IgD-negative memory B cell (primary cell): ENCODE measurements at regions not wholly inside any gene's neighbourhood (a gene's known extent, or its start where the extent isn't known, plus 50 kb on each side); places are given as distances from the start of the nearest gene placed in this dataset.

ENCODE experiments used
- H3K27ac Mint-ChIP-seq, 3 donors: one replicate each; pipeline ENCODE4 v1.8.0; 2020 to 2022; ENCODE audit warnings: mild to moderate bottlenecking in 3 of 3, mixed read lengths in 3 of 3, moderate library complexity in 1 of 3
- H3K27me3 Mint-ChIP-seq: one replicate; pipeline ENCODE4 v1.8.0; 2021; ENCODE audit warnings: mixed read lengths
- H3K36me3 Mint-ChIP-seq: one replicate; pipeline ENCODE4 v1.8.0; 2020; ENCODE audit warnings: mild to moderate bottlenecking, mixed read lengths
- H3K4me1 Mint-ChIP-seq, 3 donors: one replicate each; pipeline ENCODE4 v1.8.0; 2020 to 2022; ENCODE audit warnings: mixed read lengths in 3 of 3, mild to moderate bottlenecking in 1 of 3
- H3K4me3 Mint-ChIP-seq, 4 donors: one replicate each; pipeline ENCODE4 v1.8.0; 2020 to 2022; ENCODE audit warnings: mild to moderate bottlenecking in 4 of 4, mixed read lengths in 4 of 4, moderate library complexity in 3 of 4
- H3K9me3 Mint-ChIP-seq, 3 donors: one replicate each; pipeline ENCODE4 v1.8.0; 2020 to 2021; ENCODE audit warnings: mixed read lengths in 3 of 3, mild to moderate bottlenecking in 1 of 3

GRCh38 chr1:56310945-56311344, 268.4 kb downstream of the PLPP3 start:
- H3K4me3 Mint-ChIP-seq, result no peak overlapping the region
- no peak overlapping the region for H3K27ac Mint-ChIP-seq
- H3K27me3 Mint-ChIP-seq, result peaks cover 4% of the 10 kb centered on the region
- peaks cover 2% of the 10 kb centered on the region for H3K36me3 Mint-ChIP-seq
- H3K4me1 Mint-ChIP-seq, result peaks cover 0 to 3% (median 0%) of the 10 kb centered on the region in 3 donors
- peaks cover 0 to 7% (median 2%) of the 10 kb centered on the region in 3 donors for H3K9me3 Mint-ChIP-seq

- Mint-ChIP-seq H3K4me3 (no peak overlapping the region), H3K36me3 (peaks cover 2% of the 10 kb centered on the region), H3K27ac (no peak overlapping the region), H3K9me3 (peaks cover 0 to 7% (median 2%) of the 10 kb centered on the region in 3 donors), H3K27me3 (peaks cover 4% of the 10 kb centered on the region), H3K4me1 (peaks cover 0 to 3% (median 0%) of the 10 kb centered on the region in 3 donors)
Measured at GRCh38 chr1:56309065-56309464, 270.3 kb downstream of the PLPP3 start.

- peaks cover 0 to 7% (median 2%) of the 10 kb centered on the region in 3 donors for H3K9me3 Mint-ChIP-seq
- H3K27ac Mint-ChIP-seq, result no peak overlapping the region
- no peaks in the 10 kb centered on the region for H3K4me1 Mint-ChIP-seq
- peaks cover 2% of the 10 kb centered on the region for H3K36me3 Mint-ChIP-seq
- H3K27me3 Mint-ChIP-seq, result peaks cover under 1% of the 10 kb centered on the region
- no peak overlapping the region for H3K4me3 Mint-ChIP-seq
Measured at GRCh38 chr1:56304975-56305374, 274.4 kb downstream of the PLPP3 start.

- Mint-ChIP-seq H3K27me3 (no peaks in the 10 kb centered on the region), H3K4me3 (no peak overlapping the region), H3K9me3 (peaks cover 0 to 7% (median 2%) of the 10 kb centered on the region in 3 donors), H3K27ac (no peak overlapping the region), H3K4me1 (no peaks in the 10 kb centered on the region), H3K36me3 (peaks cover 2% of the 10 kb centered on the region)
Measured at GRCh38 chr1:56303805-56304204, 275.6 kb downstream of the PLPP3 start.

- peaks cover 0 to 3% (median 0%) of the 10 kb centered on the region in 3 donors for H3K9me3 Mint-ChIP-seq
- H3K27me3 Mint-ChIP-seq, result no peaks in the 10 kb centered on the region
- H3K36me3 Mint-ChIP-seq, result no peaks in the 10 kb centered on the region
- no peaks in the 10 kb centered on the region for H3K4me1 Mint-ChIP-seq
- no peak overlapping the region for H3K4me3 Mint-ChIP-seq
- no peak overlapping the region for H3K27ac Mint-ChIP-seq
Measured at GRCh38 chr1:56302878-56303277, 276.5 kb downstream of the PLPP3 start.

GRCh38 chr1:56301791-56302190, 277.6 kb downstream of the PLPP3 start:
- Mint-ChIP-seq H3K27me3 (no peaks in the 10 kb centered on the region), H3K4me1 (peaks cover 0 to 3% (median 0%) of the 10 kb centered on the region in 3 donors), H3K36me3 (no peaks in the 10 kb centered on the region), H3K9me3 (no peaks in the 10 kb centered on the region), H3K27ac (no peak overlapping the region), H3K4me3 (no peak overlapping the region)

- Mint-ChIP-seq H3K36me3 (no peaks in the 10 kb centered on the region), H3K27ac (no peak overlapping the region), H3K9me3 (no peaks in the 10 kb centered on the region), H3K4me3 (no peak overlapping the region), H3K27me3 (no peaks in the 10 kb centered on the region), H3K4me1 (peaks cover 0 to 13% (median 0%) of the 10 kb centered on the region in 3 donors)
Measured at GRCh38 chr1:56300836-56301235, 278.5 kb downstream of the PLPP3 start.

- no peaks in the 10 kb centered on the region for H3K27me3 Mint-ChIP-seq
- H3K36me3 Mint-ChIP-seq, result peaks cover 2% of the 10 kb centered on the region
- peaks cover 0 to 17% (median 0%) of the 10 kb centered on the region in 3 donors for H3K4me1 Mint-ChIP-seq
- peak overlapping the region in 1 of 3 donors; percentile 30 for H3K27ac Mint-ChIP-seq
- H3K9me3 Mint-ChIP-seq, result peaks cover 0 to 4% (median 0%) of the 10 kb centered on the region in 3 donors
- no peak overlapping the region for H3K4me3 Mint-ChIP-seq
Measured at GRCh38 chr1:56298866-56299265, 280.5 kb downstream of the PLPP3 start.

GRCh38 chr1:56297904-56298303, 281.5 kb downstream of the PLPP3 start:
- Mint-ChIP-seq H3K27me3 (no peaks in the 10 kb centered on the region), H3K4me1 (peaks cover 0 to 17% (median 0%) of the 10 kb centered on the region in 3 donors), H3K4me3 (no peak overlapping the region), H3K9me3 (peaks cover 0 to 4% (median 0%) of the 10 kb centered on the region in 3 donors), H3K27ac (no peak overlapping the region), H3K36me3 (peaks cover 2% of the 10 kb centered on the region)

- Mint-ChIP-seq H3K9me3 (peaks cover 0 to 4% (median 0%) of the 10 kb centered on the region in 3 donors), H3K27me3 (no peaks in the 10 kb centered on the region), H3K27ac (no peak overlapping the region), H3K4me3 (no peak overlapping the region), H3K4me1 (peaks cover 0 to 17% (median 0%) of the 10 kb centered on the region in 3 donors), H3K36me3 (peaks cover 2% of the 10 kb centered on the region)
Measured at GRCh38 chr1:56297208-56297607, 282.2 kb downstream of the PLPP3 start.

GRCh38 chr1:56295949-56296929, 283.1 kb downstream of the PLPP3 start:
- H3K27ac Mint-ChIP-seq, result peak overlapping the region in 1 of 3 donors; percentile 36
- H3K9me3 Mint-ChIP-seq, result peaks cover 0 to 4% (median 0%) of the 10 kb centered on the region in 3 donors
- H3K4me3 Mint-ChIP-seq, result peak overlapping the region in 1 of 4 donors; percentile 5
- peaks cover 2% of the 10 kb centered on the region for H3K36me3 Mint-ChIP-seq
- H3K27me3 Mint-ChIP-seq, result no peaks in the 10 kb centered on the region
- H3K4me1 Mint-ChIP-seq, result peaks cover 0 to 17% (median 0%) of the 10 kb centered on the region in 3 donors

GRCh38 chr1:56291374-56291919, 287.9 kb downstream of the PLPP3 start:
- Mint-ChIP-seq H3K4me1 (peaks cover 0 to 10% (median 0%) of the 10 kb centered on the region in 3 donors), H3K27ac (no peak overlapping the region), H3K36me3 (peaks cover 2% of the 10 kb centered on the region), H3K4me3 (no peak overlapping the region), H3K9me3 (peaks cover 0 to 4% (median 0%) of the 10 kb centered on the region in 3 donors), H3K27me3 (no peaks in the 10 kb centered on the region)

GRCh38 chr1:56289260-56289659, 290.1 kb downstream of the PLPP3 start:
- H3K36me3 Mint-ChIP-seq, result no peaks in the 10 kb centered on the region
- no peaks in the 10 kb centered on the region for H3K4me1 Mint-ChIP-seq
- H3K27me3 Mint-ChIP-seq, result no peaks in the 10 kb centered on the region
- peaks cover 0 to under 1% (median 0%) of the 10 kb centered on the region in 3 donors for H3K9me3 Mint-ChIP-seq
- H3K27ac Mint-ChIP-seq, result no peak overlapping the region
- H3K4me3 Mint-ChIP-seq, result no peak overlapping the region

- no peaks in the 10 kb centered on the region for H3K36me3 Mint-ChIP-seq
- no peak overlapping the region for H3K27ac Mint-ChIP-seq
- no peaks in the 10 kb centered on the region for H3K27me3 Mint-ChIP-seq
- H3K4me1 Mint-ChIP-seq, result no peaks in the 10 kb centered on the region
- no peaks in the 10 kb centered on the region for H3K9me3 Mint-ChIP-seq
- no peak overlapping the region for H3K4me3 Mint-ChIP-seq
Measured at GRCh38 chr1:56287721-56288120, 291.6 kb downstream of the PLPP3 start.

GRCh38 chr1:56286956-56287355, 292.4 kb downstream of the PLPP3 start:
- H3K27me3 Mint-ChIP-seq, result no peaks in the 10 kb centered on the region
- H3K9me3 Mint-ChIP-seq, result no peaks in the 10 kb centered on the region
- no peak overlapping the region for H3K4me3 Mint-ChIP-seq
- no peaks in the 10 kb centered on the region for H3K4me1 Mint-ChIP-seq
- no peaks in the 10 kb centered on the region for H3K36me3 Mint-ChIP-seq
- no peak overlapping the region for H3K27ac Mint-ChIP-seq
